Hematopoietic multipotent progenitor cell treated with erythropoietin and hydrocortisone succinate and interleukin-3 and kit ligand, for 4 days (in vitro differentiated cells): ENCODE measurements at regions not wholly inside any gene's neighbourhood (a gene's known extent, or its start where the extent isn't known, plus 50 kb on each side); places are given as distances from the start of the nearest gene placed in this dataset.
"Not testable (repeated sequence)": the region's sequence is repeated elsewhere in the genome, so short reads cannot be mapped to it uniquely, and the experiment has no call there.

Experiments
- DNase-seq: peaks from one replicate; pipeline ENCODE4 v3.0.0-alpha.2; 2015

GRCh38 chr2:89326455-89326854 is 635.0 kb downstream of the RPIA start:
- peak; percentile 52 for DNase-seq

- not testable (repeated sequence) for DNase-seq
These were observed 637.3 kb downstream of the RPIA start for GRCh38 chr2:89328790-89329189.
